WTC11 (cell line): ENCODE measurements at regions not wholly inside any gene's neighbourhood (a gene's known extent, or its start where the extent isn't known, plus 50 kb on each side); places are given as distances from the start of the nearest gene placed in this dataset.
A peak's percentile ranks its signal among the peaks of the same experiment; 100 is the strongest.

Source experiments
- ATAC-seq: fragments of 200-7000 bp; cut with Tn5 transposase; 2 replicates; pipeline ENCODE4 v1.10.0; 2021; ENCODE audit warnings: mild to moderate bottlenecking, moderate library complexity
- CTCF ChIA-PET: fragments of 300-600 bp; sonication (Branson Sonifier 250); formaldehyde crosslinking; loops from one replicate; lab custom pipeline; 2021; ENCODE audit warnings: antibody characterized with exemption; lab: Charles Lee
- POLR2A ChIA-PET: fragments of 350-600 bp; sonication (Branson Sonifier 250); formaldehyde crosslinking; loops from one replicate; lab custom pipeline; 2021; ENCODE audit warnings: antibody characterized with exemption; lab: Charles Lee
- DNase-seq: peaks from one replicate; pipeline ENCODE4 v3.0.0; 2021; ENCODE audit warnings: low spot score
- H3K27ac Mint-ChIP-seq: 2 replicates; pipeline ENCODE4 v1.8.0; 2021; ENCODE audit warnings: mixed read lengths
- H3K27me3 Mint-ChIP-seq: 2 replicates; pipeline ENCODE4 v1.8.0; 2021; ENCODE audit warnings: low read depth, mild to moderate bottlenecking, moderate library complexity, mixed read lengths
- H3K36me3 Mint-ChIP-seq: 2 replicates; pipeline ENCODE4 v1.8.0; 2021; ENCODE audit warnings: mixed read lengths
- H3K4me1 Mint-ChIP-seq: 2 replicates; pipeline ENCODE4 v1.8.0; 2022; ENCODE audit warnings: mixed read lengths
- H3K4me3 Mint-ChIP-seq: 2 replicates; pipeline ENCODE4 v1.8.0; 2021; ENCODE audit warnings: mild to moderate bottlenecking, moderate library complexity, mixed read lengths
- H3K9me3 Mint-ChIP-seq: 2 replicates; pipeline ENCODE4 v1.8.0; 2021; ENCODE audit warnings: mixed read lengths
- FOXJ3 ChIP-seq: sonication (generic); formaldehyde crosslinking; IDR thresholded peaks from 2 replicates; pipeline ENCODE4 v1.9.0; 2021; ENCODE audit warnings: missing genetic modification reagents, mild to moderate bottlenecking, borderline replicate concordance
- IRF2 ChIP-seq: sonication (generic); formaldehyde crosslinking; IDR thresholded peaks from 2 replicates; pipeline ENCODE4 v1.8.0; 2022; ENCODE audit warnings: low read depth, missing genetic modification reagents, borderline replicate concordance
- NR2C2 ChIP-seq: sonication (generic); formaldehyde crosslinking; IDR thresholded peaks from 2 replicates; pipeline ENCODE4 v1.8.0; 2022; ENCODE audit warnings: mild to moderate bottlenecking, missing genetic modification reagents
- TF ChIP-seq, protein P1 (sequence below): fragments of 250-450 bp; sonication (Bioruptor Pico); IDR thresholded peaks from 2 replicates; pipeline ENCODE4 v1.9.0; 2021; ENCODE audit warnings: mild to moderate bottlenecking, borderline replicate concordance
- TF ChIP-seq, protein P2 (sequence below): sonication (generic); formaldehyde crosslinking; IDR thresholded peaks from 2 replicates; pipeline ENCODE4 v1.8.1; 2022; ENCODE audit warnings: low read depth, missing genetic modification reagents, borderline replicate concordance
- TF ChIP-seq, protein P3 (sequence below): sonication (generic); formaldehyde crosslinking; IDR thresholded peaks from 2 replicates; pipeline ENCODE4 v1.8.0; 2022; ENCODE audit warnings: mild to moderate bottlenecking, missing genetic modification reagents
- TF ChIP-seq, protein P4 (sequence below): fragments of 250-450 bp; sonication (Bioruptor Pico); IDR thresholded peaks from 2 replicates; pipeline ENCODE4 v1.8.0; 2021; ENCODE audit warnings: mild to moderate bottlenecking
- TF ChIP-seq, protein P5 (sequence below): sonication (generic); formaldehyde crosslinking; IDR thresholded peaks from 2 replicates; pipeline ENCODE4 v1.8.0; 2023; ENCODE audit warnings: missing genetic modification reagents, mild to moderate bottlenecking, borderline replicate concordance
- TF ChIP-seq, protein P6 (sequence below): sonication (generic); formaldehyde crosslinking; IDR thresholded peaks from 2 replicates; pipeline ENCODE4 v1.8.1; 2022; ENCODE audit warnings: low read depth, mild to moderate bottlenecking, moderate library complexity, missing genetic modification reagents, borderline replicate concordance

DNA sequence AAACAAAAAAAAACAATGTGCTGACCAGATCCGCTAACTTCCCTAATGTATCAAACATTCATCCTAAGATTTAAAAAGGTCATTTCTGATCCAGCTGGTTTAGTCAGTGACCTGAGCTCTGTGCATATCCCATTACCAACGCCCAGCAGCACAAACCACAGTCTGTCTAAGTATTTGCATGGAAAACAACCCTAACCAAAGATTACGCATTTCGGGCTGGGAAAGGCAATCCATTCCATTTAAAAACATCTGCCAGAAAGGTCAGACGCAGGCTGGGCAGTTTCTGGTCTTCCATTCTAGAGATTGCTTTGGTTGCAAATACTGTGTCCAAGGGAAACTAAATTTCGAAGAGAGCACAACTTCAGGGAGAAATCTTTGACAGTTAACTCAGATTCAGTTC, 234.9 kb downstream of the FLRT2 start (continued):
- TF ChIP-seq, protein P1, sequence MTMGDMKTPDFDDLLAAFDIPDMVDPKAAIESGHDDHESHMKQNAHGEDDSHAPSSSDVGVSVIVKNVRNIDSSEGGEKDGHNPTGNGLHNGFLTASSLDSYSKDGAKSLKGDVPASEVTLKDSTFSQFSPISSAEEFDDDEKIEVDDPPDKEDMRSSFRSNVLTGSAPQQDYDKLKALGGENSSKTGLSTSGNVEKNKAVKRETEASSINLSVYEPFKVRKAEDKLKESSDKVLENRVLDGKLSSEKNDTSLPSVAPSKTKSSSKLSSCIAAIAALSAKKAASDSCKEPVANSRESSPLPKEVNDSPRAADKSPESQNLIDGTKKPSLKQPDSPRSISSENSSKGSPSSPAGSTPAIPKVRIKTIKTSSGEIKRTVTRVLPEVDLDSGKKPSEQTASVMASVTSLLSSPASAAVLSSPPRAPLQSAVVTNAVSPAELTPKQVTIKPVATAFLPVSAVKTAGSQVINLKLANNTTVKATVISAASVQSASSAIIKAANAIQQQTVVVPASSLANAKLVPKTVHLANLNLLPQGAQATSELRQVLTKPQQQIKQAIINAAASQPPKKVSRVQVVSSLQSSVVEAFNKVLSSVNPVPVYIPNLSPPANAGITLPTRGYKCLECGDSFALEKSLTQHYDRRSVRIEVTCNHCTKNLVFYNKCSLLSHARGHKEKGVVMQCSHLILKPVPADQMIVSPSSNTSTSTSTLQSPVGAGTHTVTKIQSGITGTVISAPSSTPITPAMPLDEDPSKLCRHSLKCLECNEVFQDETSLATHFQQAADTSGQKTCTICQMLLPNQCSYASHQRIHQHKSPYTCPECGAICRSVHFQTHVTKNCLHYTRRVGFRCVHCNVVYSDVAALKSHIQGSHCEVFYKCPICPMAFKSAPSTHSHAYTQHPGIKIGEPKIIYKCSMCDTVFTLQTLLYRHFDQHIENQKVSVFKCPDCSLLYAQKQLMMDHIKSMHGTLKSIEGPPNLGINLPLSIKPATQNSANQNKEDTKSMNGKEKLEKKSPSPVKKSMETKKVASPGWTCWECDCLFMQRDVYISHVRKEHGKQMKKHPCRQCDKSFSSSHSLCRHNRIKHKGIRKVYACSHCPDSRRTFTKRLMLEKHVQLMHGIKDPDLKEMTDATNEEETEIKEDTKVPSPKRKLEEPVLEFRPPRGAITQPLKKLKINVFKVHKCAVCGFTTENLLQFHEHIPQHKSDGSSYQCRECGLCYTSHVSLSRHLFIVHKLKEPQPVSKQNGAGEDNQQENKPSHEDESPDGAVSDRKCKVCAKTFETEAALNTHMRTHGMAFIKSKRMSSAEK (CRISPR knock-in tag), result no peak
- TF ChIP-seq NR2C2 (CRISPR knock-in tag), result no peak

DNA sequence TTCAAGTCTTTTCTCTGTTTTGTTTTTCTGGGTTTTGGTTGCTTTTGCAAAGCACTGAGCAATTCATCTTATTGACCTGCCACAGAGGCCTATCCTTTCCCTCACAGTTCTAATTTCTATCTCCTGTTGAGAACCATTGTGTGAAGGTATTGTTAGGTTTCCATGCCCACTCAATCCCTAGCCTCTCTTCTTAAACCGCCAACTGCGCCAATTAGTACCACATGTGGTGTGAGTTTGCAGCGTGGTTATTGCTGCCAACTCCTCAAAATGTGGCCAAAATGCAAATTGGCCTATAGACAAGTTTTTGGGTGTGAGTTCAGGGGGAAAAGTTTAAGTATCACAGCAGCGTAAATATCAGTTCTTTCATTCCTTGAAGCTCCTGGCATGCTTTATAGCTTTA, 232.6 kb downstream of the FLRT2 start:
- Mint-ChIP-seq H3K4me1 (peaks cover 25% of the 10 kb centered on the region), H3K4me3 (no peak overlapping the region), H3K27ac (no peak overlapping the region), H3K36me3 (no peaks in the 10 kb centered on the region), H3K27me3 (peaks cover 3% of the 10 kb centered on the region; the same call in 1 of the 2 replicates), H3K9me3 (0 out of 2 replicates have a peak, but pooled peaks cover under 1% of the 10 kb centered on the region)
- ChIA-PET POLR2A (no interaction called here), CTCF (no interaction called here)
- ATAC-seq (no peak), DNase-seq (no peak)
- TF ChIP-seq, protein P2, sequence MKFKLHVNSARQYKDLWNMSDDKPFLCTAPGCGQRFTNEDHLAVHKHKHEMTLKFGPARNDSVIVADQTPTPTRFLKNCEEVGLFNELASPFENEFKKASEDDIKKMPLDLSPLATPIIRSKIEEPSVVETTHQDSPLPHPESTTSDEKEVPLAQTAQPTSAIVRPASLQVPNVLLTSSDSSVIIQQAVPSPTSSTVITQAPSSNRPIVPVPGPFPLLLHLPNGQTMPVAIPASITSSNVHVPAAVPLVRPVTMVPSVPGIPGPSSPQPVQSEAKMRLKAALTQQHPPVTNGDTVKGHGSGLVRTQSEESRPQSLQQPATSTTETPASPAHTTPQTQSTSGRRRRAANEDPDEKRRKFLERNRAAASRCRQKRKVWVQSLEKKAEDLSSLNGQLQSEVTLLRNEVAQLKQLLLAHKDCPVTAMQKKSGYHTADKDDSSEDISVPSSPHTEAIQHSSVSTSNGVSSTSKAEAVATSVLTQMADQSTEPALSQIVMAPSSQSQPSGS (CRISPR knock-in tag), result no peak
- TF ChIP-seq, protein P3, sequence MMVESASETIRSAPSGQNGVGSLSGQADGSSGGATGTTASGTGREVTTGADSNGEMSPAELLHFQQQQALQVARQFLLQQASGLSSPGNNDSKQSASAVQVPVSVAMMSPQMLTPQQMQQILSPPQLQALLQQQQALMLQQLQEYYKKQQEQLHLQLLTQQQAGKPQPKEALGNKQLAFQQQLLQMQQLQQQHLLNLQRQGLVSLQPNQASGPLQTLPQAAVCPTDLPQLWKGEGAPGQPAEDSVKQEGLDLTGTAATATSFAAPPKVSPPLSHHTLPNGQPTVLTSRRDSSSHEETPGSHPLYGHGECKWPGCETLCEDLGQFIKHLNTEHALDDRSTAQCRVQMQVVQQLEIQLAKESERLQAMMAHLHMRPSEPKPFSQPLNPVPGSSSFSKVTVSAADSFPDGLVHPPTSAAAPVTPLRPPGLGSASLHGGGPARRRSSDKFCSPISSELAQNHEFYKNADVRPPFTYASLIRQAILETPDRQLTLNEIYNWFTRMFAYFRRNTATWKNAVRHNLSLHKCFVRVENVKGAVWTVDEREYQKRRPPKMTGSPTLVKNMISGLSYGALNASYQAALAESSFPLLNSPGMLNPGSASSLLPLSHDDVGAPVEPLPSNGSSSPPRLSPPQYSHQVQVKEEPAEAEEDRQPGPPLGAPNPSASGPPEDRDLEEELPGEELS (CRISPR knock-in tag), result peak; percentile 42; the same call in 1 of the 2 replicates

DNA sequence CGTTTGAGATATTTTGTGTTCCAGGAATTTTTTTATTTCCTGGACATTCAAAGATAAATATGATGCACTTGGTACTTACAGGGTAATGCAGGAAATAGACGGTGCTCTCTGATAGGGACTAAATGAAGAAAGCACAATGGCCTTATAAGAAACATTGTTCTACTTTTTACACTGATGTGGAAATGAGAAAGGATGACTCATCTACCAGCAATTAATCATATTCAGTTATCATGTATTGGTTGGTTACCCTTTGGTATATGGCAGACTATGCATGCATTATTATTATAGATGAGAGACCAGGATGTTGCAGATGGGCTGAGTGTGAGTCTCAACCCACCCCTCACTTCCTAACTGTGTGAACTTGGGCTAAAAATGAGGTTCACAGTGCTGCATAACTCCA, 222.2 kb downstream of the FLRT2 start:
- ChIA-PET CTCF (no interaction called here), POLR2A (no interaction called here)
- Mint-ChIP-seq H3K27me3 (no peaks in the 10 kb centered on the region), H3K27ac (no peak overlapping the region), H3K4me1 (no peaks in the 10 kb centered on the region; the same call in 1 of the 2 replicates), H3K9me3 (peaks cover 29% of the 10 kb centered on the region), H3K4me3 (no peak overlapping the region), H3K36me3 (no peaks in the 10 kb centered on the region)
- ATAC-seq, result no peak
- TF ChIP-seq FOXJ3 (CRISPR knock-in tag) (no peak), IRF2 (no peak)
- TF ChIP-seq, protein P4, sequence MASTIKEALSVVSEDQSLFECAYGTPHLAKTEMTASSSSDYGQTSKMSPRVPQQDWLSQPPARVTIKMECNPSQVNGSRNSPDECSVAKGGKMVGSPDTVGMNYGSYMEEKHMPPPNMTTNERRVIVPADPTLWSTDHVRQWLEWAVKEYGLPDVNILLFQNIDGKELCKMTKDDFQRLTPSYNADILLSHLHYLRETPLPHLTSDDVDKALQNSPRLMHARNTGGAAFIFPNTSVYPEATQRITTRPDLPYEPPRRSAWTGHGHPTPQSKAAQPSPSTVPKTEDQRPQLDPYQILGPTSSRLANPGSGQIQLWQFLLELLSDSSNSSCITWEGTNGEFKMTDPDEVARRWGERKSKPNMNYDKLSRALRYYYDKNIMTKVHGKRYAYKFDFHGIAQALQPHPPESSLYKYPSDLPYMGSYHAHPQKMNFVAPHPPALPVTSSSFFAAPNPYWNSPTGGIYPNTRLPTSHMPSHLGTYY, result no peak
- TF ChIP-seq, protein P5, sequence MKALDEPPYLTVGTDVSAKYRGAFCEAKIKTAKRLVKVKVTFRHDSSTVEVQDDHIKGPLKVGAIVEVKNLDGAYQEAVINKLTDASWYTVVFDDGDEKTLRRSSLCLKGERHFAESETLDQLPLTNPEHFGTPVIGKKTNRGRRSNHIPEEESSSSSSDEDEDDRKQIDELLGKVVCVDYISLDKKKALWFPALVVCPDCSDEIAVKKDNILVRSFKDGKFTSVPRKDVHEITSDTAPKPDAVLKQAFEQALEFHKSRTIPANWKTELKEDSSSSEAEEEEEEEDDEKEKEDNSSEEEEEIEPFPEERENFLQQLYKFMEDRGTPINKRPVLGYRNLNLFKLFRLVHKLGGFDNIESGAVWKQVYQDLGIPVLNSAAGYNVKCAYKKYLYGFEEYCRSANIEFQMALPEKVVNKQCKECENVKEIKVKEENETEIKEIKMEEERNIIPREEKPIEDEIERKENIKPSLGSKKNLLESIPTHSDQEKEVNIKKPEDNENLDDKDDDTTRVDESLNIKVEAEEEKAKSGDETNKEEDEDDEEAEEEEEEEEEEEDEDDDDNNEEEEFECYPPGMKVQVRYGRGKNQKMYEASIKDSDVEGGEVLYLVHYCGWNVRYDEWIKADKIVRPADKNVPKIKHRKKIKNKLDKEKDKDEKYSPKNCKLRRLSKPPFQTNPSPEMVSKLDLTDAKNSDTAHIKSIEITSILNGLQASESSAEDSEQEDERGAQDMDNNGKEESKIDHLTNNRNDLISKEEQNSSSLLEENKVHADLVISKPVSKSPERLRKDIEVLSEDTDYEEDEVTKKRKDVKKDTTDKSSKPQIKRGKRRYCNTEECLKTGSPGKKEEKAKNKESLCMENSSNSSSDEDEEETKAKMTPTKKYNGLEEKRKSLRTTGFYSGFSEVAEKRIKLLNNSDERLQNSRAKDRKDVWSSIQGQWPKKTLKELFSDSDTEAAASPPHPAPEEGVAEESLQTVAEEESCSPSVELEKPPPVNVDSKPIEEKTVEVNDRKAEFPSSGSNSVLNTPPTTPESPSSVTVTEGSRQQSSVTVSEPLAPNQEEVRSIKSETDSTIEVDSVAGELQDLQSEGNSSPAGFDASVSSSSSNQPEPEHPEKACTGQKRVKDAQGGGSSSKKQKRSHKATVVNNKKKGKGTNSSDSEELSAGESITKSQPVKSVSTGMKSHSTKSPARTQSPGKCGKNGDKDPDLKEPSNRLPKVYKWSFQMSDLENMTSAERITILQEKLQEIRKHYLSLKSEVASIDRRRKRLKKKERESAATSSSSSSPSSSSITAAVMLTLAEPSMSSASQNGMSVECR, result no peak
- TF ChIP-seq, protein P6, sequence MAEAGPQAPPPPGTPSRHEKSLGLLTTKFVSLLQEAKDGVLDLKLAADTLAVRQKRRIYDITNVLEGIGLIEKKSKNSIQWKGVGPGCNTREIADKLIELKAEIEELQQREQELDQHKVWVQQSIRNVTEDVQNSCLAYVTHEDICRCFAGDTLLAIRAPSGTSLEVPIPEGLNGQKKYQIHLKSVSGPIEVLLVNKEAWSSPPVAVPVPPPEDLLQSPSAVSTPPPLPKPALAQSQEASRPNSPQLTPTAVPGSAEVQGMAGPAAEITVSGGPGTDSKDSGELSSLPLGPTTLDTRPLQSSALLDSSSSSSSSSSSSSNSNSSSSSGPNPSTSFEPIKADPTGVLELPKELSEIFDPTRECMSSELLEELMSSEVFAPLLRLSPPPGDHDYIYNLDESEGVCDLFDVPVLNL, result no peak
- no peak for DNase-seq
